ENCODE measurements at regions not wholly inside any gene's neighbourhood (a gene's known extent, or its start where the extent isn't known, plus 50 kb on each side); places are given as distances from the start of the nearest gene placed in this dataset.
"Not testable (repeated sequence)": the region's sequence is repeated elsewhere in the genome, so short reads cannot be mapped to it uniquely, and the experiment has no call there.

GRCh38 chr3:4077950-4078349 lies 225.2 kb upstream of the SETMAR start:
- no peak for DNase-seq

- DNase-seq: peak; percentile 11 to 22 (median 18)
These were observed 224.3 kb upstream of the SETMAR start for GRCh38 chr3:4078903-4079302.

- no peak for DNase-seq
These were observed 223.6 kb upstream of the SETMAR start for GRCh38 chr3:4079339-4080195.

- DNase-seq: no peak
These were observed 219.7 kb upstream of the SETMAR start for GRCh38 chr3:4083225-4084015.

- no peak for DNase-seq
These were observed 218.9 kb upstream of the SETMAR start for GRCh38 chr3:4084271-4084670.

GRCh38 chr3:4086662-4087061 lies 216.5 kb upstream of the SETMAR start:
- DNase-seq: not testable (repeated sequence)

- DNase-seq: no peak
These were observed 211.4 kb upstream of the SETMAR start for GRCh38 chr3:4091786-4092185.

GRCh38 chr3:4097801-4098200 lies 205.4 kb upstream of the SETMAR start:
- DNase-seq: no peak

- DNase-seq: no peak
These were observed 203.6 kb upstream of the SETMAR start for GRCh38 chr3:4099607-4100006.

- no peak for DNase-seq
These were observed 195.7 kb upstream of the SETMAR start for GRCh38 chr3:4107430-4107829.

GRCh38 chr3:4113811-4114522 lies 189.2 kb upstream of the SETMAR start:
- no peak for DNase-seq

GRCh38 chr3:4119119-4119518 lies 184.1 kb upstream of the SETMAR start:
- DNase-seq: no peak

- no peak for DNase-seq
These were observed 177.6 kb upstream of the SETMAR start for GRCh38 chr3:4125576-4125975.

- no peak for DNase-seq
These were observed 164.9 kb upstream of the SETMAR start for GRCh38 chr3:4138150-4138785.

- DNase-seq: no peak
These were observed 164.3 kb upstream of the SETMAR start for GRCh38 chr3:4138786-4139431.

GRCh38 chr3:4139462-4140140 lies 163.6 kb upstream of the SETMAR start:
- DNase-seq: no peak

GRCh38 chr3:4140921-4141320 lies 162.2 kb upstream of the SETMAR start:
- DNase-seq: no peak

GRCh38 chr3:4147556-4148118 lies 155.5 kb upstream of the SETMAR start:
- no peak for DNase-seq

- peak; percentile 27 to 33 (median 29) for DNase-seq
These were observed 153.9 kb upstream of the SETMAR start for GRCh38 chr3:4149296-4149695.

- DNase-seq: no peak
These were observed 152.4 kb upstream of the SETMAR start for GRCh38 chr3:4150816-4151215.

GRCh38 chr3:4151859-4152258 lies 151.3 kb upstream of the SETMAR start:
- no peak for DNase-seq

All from suppressor macrophage treated with lipopolysaccharide for 1 hour (primary cell).